Prostate gland (tissue), 2 donors: ENCODE measurements at regions not wholly inside any gene's neighbourhood (a gene's known extent, or its start where the extent isn't known, plus 50 kb on each side); places are given as distances from the start of the nearest gene placed in this dataset.

Source experiments
- POLR2A ChIP-seq: fragments of 450-650 bp; IDR thresholded peaks from one replicate; pipeline ENCODE4 v1.6.1; 2016; ENCODE audit warnings: antibody characterized with exemption, mild to moderate bottlenecking
- TF ChIP-seq, protein P1 (sequence below), 4 experiments: fragments of 200-600 bp in 2 of 4; fragments of 450-650 bp in 2 of 4; sonication (generic) in 2 of 4; IDR thresholded peaks; 1 replicate in 3 of 4; 2 replicates in 1 of 4; pipeline ENCODE4 v1.5.1; 2016 to 2019; ENCODE audit warnings: antibody characterized with exemption in 4 of 4, mild to moderate bottlenecking in 2 of 4, moderate library complexity in 2 of 4

DNA sequence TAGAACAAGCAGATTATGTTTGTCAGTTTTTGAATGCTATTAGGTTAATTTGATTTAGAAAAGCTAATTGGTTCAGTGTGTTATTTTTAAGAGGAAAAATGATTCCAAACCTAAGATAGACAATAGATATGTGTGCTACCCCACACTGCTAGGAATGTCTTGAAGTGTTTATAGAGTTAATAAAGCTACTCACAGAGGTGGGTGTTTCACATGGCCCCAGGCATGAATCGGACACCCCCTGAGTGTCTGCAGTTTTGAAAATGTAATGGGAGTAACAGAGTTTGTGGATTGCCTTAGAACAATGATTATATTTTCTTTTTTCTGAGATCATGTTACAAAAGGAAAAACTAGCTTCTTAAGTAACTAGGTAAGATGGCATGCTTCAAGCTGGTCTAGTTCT lies 348.3 kb downstream of the ADCYAP1 start:
- TF ChIP-seq, protein P1, sequence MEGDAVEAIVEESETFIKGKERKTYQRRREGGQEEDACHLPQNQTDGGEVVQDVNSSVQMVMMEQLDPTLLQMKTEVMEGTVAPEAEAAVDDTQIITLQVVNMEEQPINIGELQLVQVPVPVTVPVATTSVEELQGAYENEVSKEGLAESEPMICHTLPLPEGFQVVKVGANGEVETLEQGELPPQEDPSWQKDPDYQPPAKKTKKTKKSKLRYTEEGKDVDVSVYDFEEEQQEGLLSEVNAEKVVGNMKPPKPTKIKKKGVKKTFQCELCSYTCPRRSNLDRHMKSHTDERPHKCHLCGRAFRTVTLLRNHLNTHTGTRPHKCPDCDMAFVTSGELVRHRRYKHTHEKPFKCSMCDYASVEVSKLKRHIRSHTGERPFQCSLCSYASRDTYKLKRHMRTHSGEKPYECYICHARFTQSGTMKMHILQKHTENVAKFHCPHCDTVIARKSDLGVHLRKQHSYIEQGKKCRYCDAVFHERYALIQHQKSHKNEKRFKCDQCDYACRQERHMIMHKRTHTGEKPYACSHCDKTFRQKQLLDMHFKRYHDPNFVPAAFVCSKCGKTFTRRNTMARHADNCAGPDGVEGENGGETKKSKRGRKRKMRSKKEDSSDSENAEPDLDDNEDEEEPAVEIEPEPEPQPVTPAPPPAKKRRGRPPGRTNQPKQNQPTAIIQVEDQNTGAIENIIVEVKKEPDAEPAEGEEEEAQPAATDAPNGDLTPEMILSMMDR (IDR thresholded peaks at IDR 0.05) = no peak
- TF ChIP-seq POLR2A = no peak
